ENCODE measurements at regions not wholly inside any gene's neighbourhood (a gene's known extent, or its start where the extent isn't known, plus 50 kb on each side); places are given as distances from the start of the nearest gene placed in this dataset.
"Not testable (repeated sequence)": the region's sequence is repeated elsewhere in the genome, so short reads cannot be mapped to it uniquely, and the experiment has no call there.

GRCh38 chr15:89026167-89026566 is 62.1 kb upstream of the ABHD2 start:
- Mint-ChIP-seq H3K4me3 (no peak overlapping the region), H3K27ac (no peak overlapping the region), H3K4me1 (no peaks in the 10 kb centered on the region), H3K27me3 (peaks cover 15 to 27% of the 10 kb centered on the region in 2 donors), H3K9me3 (peaks cover 7 to 14% of the 10 kb centered on the region in 2 donors), H3K36me3 (no peaks in the 10 kb centered on the region)
- DNase-seq: no peak
- ATAC-seq (replicated peaks): no peak

GRCh38 chr15:89028036-89028435 is 60.2 kb upstream of the ABHD2 start:
- ATAC-seq (replicated peaks) (no peak), DNase-seq (no peak)
- peaks cover 7 to 14% of the 10 kb centered on the region in 2 donors for H3K9me3 Mint-ChIP-seq
- peaks cover 15 to 27% of the 10 kb centered on the region in 2 donors for H3K27me3 Mint-ChIP-seq
- H3K4me3 Mint-ChIP-seq: no peak overlapping the region
- no peaks in the 10 kb centered on the region for H3K36me3 Mint-ChIP-seq
- H3K4me1 Mint-ChIP-seq: no peaks in the 10 kb centered on the region
- H3K27ac Mint-ChIP-seq: no peak overlapping the region

GRCh38 chr15:89030311-89030710 is 57.9 kb upstream of the ABHD2 start:
- Mint-ChIP-seq H3K36me3 (no peaks in the 10 kb centered on the region), H3K4me3 (no peak overlapping the region), H3K4me1 (no peaks in the 10 kb centered on the region), H3K27ac (no peak overlapping the region), H3K9me3 (peaks cover 3 to 12% of the 10 kb centered on the region in 2 donors), H3K27me3 (peaks cover 15 to 26% of the 10 kb centered on the region in 2 donors)
- no peak for DNase-seq
- no peak for ATAC-seq (replicated peaks)

- H3K4me3 Mint-ChIP-seq; H3K36me3 Mint-ChIP-seq; ATAC-seq (replicated peaks); H3K9me3 Mint-ChIP-seq; DNase-seq; H3K4me1 Mint-ChIP-seq; H3K27ac Mint-ChIP-seq: not testable (repeated sequence)
- H3K27me3 Mint-ChIP-seq: peaks cover 11 to 22% of the 10 kb centered on the region in 2 donors
These were observed 56.5 kb upstream of the ABHD2 start for GRCh38 chr15:89031637-89032285.

- no peak overlapping the region for H3K27ac Mint-ChIP-seq
- no peaks in the 10 kb centered on the region for H3K36me3 Mint-ChIP-seq
- ATAC-seq (replicated peaks) (no peak), DNase-seq (no peak)
- no peaks in the 10 kb centered on the region for H3K4me1 Mint-ChIP-seq
- no peak overlapping the region for H3K4me3 Mint-ChIP-seq
- peaks cover 3% of the 10 kb centered on the region in 2 donors for H3K9me3 Mint-ChIP-seq
- peaks cover 10 to 33% of the 10 kb centered on the region in 2 donors for H3K27me3 Mint-ChIP-seq
These were observed 54.0 kb upstream of the ABHD2 start for GRCh38 chr15:89034305-89034704.

GRCh38 chr15:89035150-89035549 is 53.1 kb upstream of the ABHD2 start:
- no peak overlapping the region for H3K27ac Mint-ChIP-seq
- no peak for ATAC-seq (replicated peaks)

GRCh38 chr15:89035658-89036057 is 52.6 kb upstream of the ABHD2 start:
- Mint-ChIP-seq H3K9me3 (peaks cover 2 to 3% of the 10 kb centered on the region in 2 donors), H3K4me3 (no peak overlapping the region), H3K36me3 (no peaks in the 10 kb centered on the region), H3K27me3 (peaks cover 14 to 34% of the 10 kb centered on the region in 2 donors), H3K4me1 (no peaks in the 10 kb centered on the region), H3K27ac (no peak overlapping the region)
- no peak for DNase-seq
- no peak for ATAC-seq (replicated peaks)

More at GRCh38 chr15:89035150-89035549, 53.1 kb upstream of the ABHD2 start:
- Mint-ChIP-seq H3K27me3 (peaks cover 14 to 35% of the 10 kb centered on the region in 2 donors), H3K36me3 (no peaks in the 10 kb centered on the region), H3K4me3 (no peak overlapping the region), H3K9me3 (peaks cover 3% of the 10 kb centered on the region in 2 donors), H3K4me1 (no peaks in the 10 kb centered on the region)
- DNase-seq: no peak

GRCh38 chr15:89038146-89038545 is 50.1 kb upstream of the ABHD2 start:
- H3K9me3 Mint-ChIP-seq: no peaks in the 10 kb centered on the region
- DNase-seq (no peak), ATAC-seq (replicated peaks) (no peak)
- H3K4me3 Mint-ChIP-seq: no peak overlapping the region
- no peak overlapping the region for H3K27ac Mint-ChIP-seq
- no peaks in the 10 kb centered on the region for H3K36me3 Mint-ChIP-seq
- H3K27me3 Mint-ChIP-seq: peaks cover 15 to 33% of the 10 kb centered on the region in 2 donors
- no peaks in the 10 kb centered on the region for H3K4me1 Mint-ChIP-seq
